ENCODE measurements at regions not wholly inside any gene's neighbourhood (a gene's known extent, or its start where the extent isn't known, plus 50 kb on each side); places are given as distances from the start of the nearest gene placed in this dataset.

DNA sequence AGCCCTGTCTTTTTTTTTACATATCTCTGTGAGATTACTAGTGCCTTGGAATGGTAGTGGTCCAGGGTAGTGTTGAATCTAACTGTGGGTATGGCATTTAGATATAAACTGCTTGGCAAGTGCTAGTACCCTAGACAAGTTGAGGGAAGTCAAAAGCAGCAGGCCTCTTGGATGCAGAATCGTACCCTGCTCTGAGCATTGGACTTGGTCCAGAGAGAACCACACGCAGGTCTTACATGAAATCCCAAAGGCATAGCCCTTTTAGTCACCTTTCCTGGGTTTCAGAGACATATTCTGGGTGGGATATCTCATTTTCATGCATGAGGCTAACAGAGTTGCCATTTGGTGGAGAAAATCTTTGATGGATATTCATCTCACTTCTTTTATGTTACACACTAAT is 641.4 kb downstream of the PDCD6IP start:
- H3K4me1 Mint-ChIP-seq, result no peaks in the 10 kb centered on the region
- ChIA-PET POLR2A (no interaction called here), CTCF (interaction anchor here (1.4 kb wide), 1 partner anchor 179 kb away, joined by 3 read pairs; no protein-coding TSS in a partner anchor)
- no peak overlapping the region for H3K4me3 Mint-ChIP-seq
- H3K27ac Mint-ChIP-seq, result no peak overlapping the region
- TF ChIP-seq NFE2L1 (CRISPR knock-in tag; IDR thresholded peaks at IDR 0.05) (no peak), CREM (CRISPR knock-in tag; IDR thresholded peaks at IDR 0.05) (no peak), RELA (CRISPR knock-in tag; IDR thresholded peaks at IDR 0.05; ENCODE audit: borderline replicate concordance) (no peak), NR1H2 (CRISPR knock-in tag; IDR thresholded peaks at IDR 0.05) (no peak), IRF2 (CRISPR knock-in tag; IDR thresholded peaks at IDR 0.05; ENCODE audit: borderline replicate concordance, low read depth) (no peak), ESRRA (CRISPR knock-in tag; IDR thresholded peaks at IDR 0.05; ENCODE audit: borderline replicate concordance) (no peak), ZNF219 (CRISPR knock-in tag; IDR thresholded peaks at IDR 0.05; ENCODE audit: borderline replicate concordance) (no peak), SOX15 (CRISPR knock-in tag; IDR thresholded peaks at IDR 0.05) (no peak), ZNF317 (CRISPR knock-in tag; IDR thresholded peaks at IDR 0.05; ENCODE audit: borderline replicate concordance, low read depth) (no peak), ZNF671 (CRISPR knock-in tag; IDR thresholded peaks at IDR 0.05) (no peak), TCF7 (CRISPR knock-in tag; IDR thresholded peaks at IDR 0.05; ENCODE audit: low read depth) (no peak), TEAD1 (CRISPR knock-in tag; IDR thresholded peaks at IDR 0.05) (no peak), ZNF263 (CRISPR knock-in tag; IDR thresholded peaks at IDR 0.05; ENCODE audit: low read depth) (no peak)
- TF ChIP-seq, protein P1, sequence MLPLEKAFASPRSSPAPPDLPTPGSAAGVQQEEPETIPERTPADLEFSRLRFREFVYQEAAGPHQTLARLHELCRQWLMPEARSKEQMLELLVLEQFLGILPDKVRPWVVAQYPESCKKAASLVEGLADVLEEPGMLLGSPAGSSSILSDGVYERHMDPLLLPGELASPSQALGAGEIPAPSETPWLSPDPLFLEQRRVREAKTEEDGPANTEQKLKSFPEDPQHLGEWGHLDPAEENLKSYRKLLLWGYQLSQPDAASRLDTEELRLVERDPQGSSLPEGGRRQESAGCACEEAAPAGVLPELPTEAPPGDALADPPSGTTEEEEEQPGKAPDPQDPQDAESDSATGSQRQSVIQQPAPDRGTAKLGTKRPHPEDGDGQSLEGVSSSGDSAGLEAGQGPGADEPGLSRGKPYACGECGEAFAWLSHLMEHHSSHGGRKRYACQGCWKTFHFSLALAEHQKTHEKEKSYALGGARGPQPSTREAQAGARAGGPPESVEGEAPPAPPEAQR (CRISPR knock-in tag; IDR thresholded peaks at IDR 0.05), result no peak
- TF ChIP-seq, protein P2, sequence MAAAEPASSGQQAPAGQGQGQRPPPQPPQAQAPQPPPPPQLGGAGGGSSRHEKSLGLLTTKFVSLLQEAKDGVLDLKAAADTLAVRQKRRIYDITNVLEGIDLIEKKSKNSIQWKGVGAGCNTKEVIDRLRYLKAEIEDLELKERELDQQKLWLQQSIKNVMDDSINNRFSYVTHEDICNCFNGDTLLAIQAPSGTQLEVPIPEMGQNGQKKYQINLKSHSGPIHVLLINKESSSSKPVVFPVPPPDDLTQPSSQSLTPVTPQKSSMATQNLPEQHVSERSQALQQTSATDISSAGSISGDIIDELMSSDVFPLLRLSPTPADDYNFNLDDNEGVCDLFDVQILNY (CRISPR knock-in tag; IDR thresholded peaks at IDR 0.05), result no peak
- TF ChIP-seq, protein P3, sequence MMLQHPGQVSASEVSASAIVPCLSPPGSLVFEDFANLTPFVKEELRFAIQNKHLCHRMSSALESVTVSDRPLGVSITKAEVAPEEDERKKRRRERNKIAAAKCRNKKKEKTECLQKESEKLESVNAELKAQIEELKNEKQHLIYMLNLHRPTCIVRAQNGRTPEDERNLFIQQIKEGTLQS (CRISPR knock-in tag; conservative IDR thresholded peaks at IDR 0.05), result no peak
- TF ChIP-seq, protein P4, sequence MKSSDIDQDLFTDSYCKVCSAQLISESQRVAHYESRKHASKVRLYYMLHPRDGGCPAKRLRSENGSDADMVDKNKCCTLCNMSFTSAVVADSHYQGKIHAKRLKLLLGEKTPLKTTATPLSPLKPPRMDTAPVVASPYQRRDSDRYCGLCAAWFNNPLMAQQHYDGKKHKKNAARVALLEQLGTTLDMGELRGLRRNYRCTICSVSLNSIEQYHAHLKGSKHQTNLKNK (CRISPR knock-in tag; IDR thresholded peaks at IDR 0.05), result no peak
- TF ChIP-seq, protein P5, sequence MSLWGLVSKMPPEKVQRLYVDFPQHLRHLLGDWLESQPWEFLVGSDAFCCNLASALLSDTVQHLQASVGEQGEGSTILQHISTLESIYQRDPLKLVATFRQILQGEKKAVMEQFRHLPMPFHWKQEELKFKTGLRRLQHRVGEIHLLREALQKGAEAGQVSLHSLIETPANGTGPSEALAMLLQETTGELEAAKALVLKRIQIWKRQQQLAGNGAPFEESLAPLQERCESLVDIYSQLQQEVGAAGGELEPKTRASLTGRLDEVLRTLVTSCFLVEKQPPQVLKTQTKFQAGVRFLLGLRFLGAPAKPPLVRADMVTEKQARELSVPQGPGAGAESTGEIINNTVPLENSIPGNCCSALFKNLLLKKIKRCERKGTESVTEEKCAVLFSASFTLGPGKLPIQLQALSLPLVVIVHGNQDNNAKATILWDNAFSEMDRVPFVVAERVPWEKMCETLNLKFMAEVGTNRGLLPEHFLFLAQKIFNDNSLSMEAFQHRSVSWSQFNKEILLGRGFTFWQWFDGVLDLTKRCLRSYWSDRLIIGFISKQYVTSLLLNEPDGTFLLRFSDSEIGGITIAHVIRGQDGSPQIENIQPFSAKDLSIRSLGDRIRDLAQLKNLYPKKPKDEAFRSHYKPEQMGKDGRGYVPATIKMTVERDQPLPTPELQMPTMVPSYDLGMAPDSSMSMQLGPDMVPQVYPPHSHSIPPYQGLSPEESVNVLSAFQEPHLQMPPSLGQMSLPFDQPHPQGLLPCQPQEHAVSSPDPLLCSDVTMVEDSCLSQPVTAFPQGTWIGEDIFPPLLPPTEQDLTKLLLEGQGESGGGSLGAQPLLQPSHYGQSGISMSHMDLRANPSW (CRISPR knock-in tag; conservative IDR thresholded peaks at IDR 0.05; ENCODE audit: low read depth), result no peak
- TF ChIP-seq, protein P6, sequence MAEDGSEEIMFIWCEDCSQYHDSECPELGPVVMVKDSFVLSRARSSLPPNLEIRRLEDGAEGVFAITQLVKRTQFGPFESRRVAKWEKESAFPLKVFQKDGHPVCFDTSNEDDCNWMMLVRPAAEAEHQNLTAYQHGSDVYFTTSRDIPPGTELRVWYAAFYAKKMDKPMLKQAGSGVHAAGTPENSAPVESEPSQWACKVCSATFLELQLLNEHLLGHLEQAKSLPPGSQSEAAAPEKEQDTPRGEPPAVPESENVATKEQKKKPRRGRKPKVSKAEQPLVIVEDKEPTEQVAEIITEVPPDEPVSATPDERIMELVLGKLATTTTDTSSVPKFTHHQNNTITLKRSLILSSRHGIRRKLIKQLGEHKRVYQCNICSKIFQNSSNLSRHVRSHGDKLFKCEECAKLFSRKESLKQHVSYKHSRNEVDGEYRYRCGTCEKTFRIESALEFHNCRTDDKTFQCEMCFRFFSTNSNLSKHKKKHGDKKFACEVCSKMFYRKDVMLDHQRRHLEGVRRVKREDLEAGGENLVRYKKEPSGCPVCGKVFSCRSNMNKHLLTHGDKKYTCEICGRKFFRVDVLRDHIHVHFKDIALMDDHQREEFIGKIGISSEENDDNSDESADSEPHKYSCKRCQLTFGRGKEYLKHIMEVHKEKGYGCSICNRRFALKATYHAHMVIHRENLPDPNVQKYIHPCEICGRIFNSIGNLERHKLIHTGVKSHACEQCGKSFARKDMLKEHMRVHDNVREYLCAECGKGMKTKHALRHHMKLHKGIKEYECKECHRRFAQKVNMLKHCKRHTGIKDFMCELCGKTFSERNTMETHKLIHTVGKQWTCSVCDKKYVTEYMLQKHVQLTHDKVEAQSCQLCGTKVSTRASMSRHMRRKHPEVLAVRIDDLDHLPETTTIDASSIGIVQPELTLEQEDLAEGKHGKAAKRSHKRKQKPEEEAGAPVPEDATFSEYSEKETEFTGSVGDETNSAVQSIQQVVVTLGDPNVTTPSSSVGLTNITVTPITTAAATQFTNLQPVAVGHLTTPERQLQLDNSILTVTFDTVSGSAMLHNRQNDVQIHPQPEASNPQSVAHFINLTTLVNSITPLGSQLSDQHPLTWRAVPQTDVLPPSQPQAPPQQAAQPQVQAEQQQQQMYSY (CRISPR knock-in tag; IDR thresholded peaks at IDR 0.05), result no peak
- TF ChIP-seq, protein P7, sequence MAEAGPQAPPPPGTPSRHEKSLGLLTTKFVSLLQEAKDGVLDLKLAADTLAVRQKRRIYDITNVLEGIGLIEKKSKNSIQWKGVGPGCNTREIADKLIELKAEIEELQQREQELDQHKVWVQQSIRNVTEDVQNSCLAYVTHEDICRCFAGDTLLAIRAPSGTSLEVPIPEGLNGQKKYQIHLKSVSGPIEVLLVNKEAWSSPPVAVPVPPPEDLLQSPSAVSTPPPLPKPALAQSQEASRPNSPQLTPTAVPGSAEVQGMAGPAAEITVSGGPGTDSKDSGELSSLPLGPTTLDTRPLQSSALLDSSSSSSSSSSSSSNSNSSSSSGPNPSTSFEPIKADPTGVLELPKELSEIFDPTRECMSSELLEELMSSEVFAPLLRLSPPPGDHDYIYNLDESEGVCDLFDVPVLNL (CRISPR knock-in tag; IDR thresholded peaks at IDR 0.05; ENCODE audit: borderline replicate concordance, low read depth), result no peak
- peaks cover 10% of the 10 kb centered on the region for H3K36me3 Mint-ChIP-seq
- H3K27me3 Mint-ChIP-seq (ENCODE audit: low read depth), result no peaks in the 10 kb centered on the region
- ATAC-seq (no peak), DNase-seq (ENCODE audit: low spot score) (no peak)
- H3K9me3 Mint-ChIP-seq, result peaks cover 21% of the 10 kb centered on the region

Data from WTC11 (cell line).